ENCODE measurements at regions not wholly inside any gene's neighbourhood (a gene's known extent, or its start where the extent isn't known, plus 50 kb on each side); places are given as distances from the start of the nearest gene placed in this dataset.

DNA sequence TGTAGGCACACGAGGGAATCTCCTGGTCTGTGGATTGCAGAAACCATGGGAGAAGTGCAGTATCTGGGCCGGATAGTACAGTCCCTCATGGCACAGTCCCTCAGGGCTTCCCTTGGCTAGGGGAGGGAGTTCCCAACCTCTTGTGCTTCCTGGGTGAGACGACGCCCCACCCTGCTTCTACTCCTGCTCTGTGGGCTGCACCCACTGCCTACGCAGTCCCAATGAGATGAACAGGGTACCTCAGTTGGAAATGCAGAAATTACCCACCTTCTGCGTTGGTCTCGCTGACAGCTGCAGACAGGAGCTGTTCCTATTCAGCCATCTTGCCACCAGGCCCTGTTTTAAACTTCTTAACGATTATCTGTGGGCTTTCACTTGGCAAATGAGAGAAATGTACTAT lies 157.2 kb upstream of the CARD18 start:
- intact Hi-C loops (cut with micrococcal nuclease), result no loop called here
- Histone ChIP-seq H3K9me3 (ENCODE audit: control insufficient read depth in 1 of 2, insufficient read depth in 1 of 2, low read depth in 1 of 2, low read length in 2 of 2) (no peaks in the 10 kb centered on the region), H3K9ac (ENCODE audit: low read length) (no peak overlapping the region), H3K27me3 (ENCODE audit: insufficient read depth, low read length) (no peaks in the 10 kb centered on the region), H3K79me2 (ENCODE audit: insufficient read depth, low read length) (no peaks in the 10 kb centered on the region), H2AFZ (ENCODE audit: low read depth, low read length, poor library complexity, severe bottlenecking) (peak overlapping the region; percentile 79), H3K27ac (ENCODE audit: low read depth, low read length) (no peak overlapping the region), H4K20me1 (ENCODE audit: insufficient read depth) (no peaks in the 10 kb centered on the region), H3K4me2 (ENCODE audit: low read length) (no peak overlapping the region), H3K36me3 (ENCODE audit: control insufficient read depth in 1 of 2, insufficient read depth in 2 of 2, low read length in 2 of 2) (no peaks in the 10 kb centered on the region), H3K4me3 (replicated peaks in 1 of 2; ENCODE audit: low read depth in 1 of 2, low read length in 2 of 2) (no peak overlapping the region), H3K9me2 (ENCODE audit: insufficient read depth) (no peaks in the 10 kb centered on the region), H3K4me1 (ENCODE audit: control insufficient read depth in 1 of 2, insufficient read depth in 2 of 2, low read length in 2 of 2) (peaks cover 0 to 23% of the 10 kb centered on the region in 2 experiments; a peak in 2 of 4 replicates)
- CTCF ChIA-PET, result no interaction called here
- RAD21 ChIA-PET (ENCODE audit: low non-redundant PET in 1 of 2, low total read pairs in 2 of 2, uncharacterized antibody in 2 of 2, unreplicated experiment in 2 of 2), result no interaction called here
- no peak for ATAC-seq
- BruUV-seq (replicated peaks), result no TSS peak
- TF ChIP-seq, protein P1, sequence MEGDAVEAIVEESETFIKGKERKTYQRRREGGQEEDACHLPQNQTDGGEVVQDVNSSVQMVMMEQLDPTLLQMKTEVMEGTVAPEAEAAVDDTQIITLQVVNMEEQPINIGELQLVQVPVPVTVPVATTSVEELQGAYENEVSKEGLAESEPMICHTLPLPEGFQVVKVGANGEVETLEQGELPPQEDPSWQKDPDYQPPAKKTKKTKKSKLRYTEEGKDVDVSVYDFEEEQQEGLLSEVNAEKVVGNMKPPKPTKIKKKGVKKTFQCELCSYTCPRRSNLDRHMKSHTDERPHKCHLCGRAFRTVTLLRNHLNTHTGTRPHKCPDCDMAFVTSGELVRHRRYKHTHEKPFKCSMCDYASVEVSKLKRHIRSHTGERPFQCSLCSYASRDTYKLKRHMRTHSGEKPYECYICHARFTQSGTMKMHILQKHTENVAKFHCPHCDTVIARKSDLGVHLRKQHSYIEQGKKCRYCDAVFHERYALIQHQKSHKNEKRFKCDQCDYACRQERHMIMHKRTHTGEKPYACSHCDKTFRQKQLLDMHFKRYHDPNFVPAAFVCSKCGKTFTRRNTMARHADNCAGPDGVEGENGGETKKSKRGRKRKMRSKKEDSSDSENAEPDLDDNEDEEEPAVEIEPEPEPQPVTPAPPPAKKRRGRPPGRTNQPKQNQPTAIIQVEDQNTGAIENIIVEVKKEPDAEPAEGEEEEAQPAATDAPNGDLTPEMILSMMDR (IDR thresholded peaks at IDR 0.05 in 2 of 3, conservative IDR thresholded peaks at IDR 0.05 in 1 of 3; ENCODE audit: borderline replicate concordance in 1 of 3, insufficient read depth in 1 of 3, low read depth in 2 of 3, low read length in 2 of 3), result no peak
- TF ChIP-seq POLR2AphosphoS5 (IDR thresholded peaks at IDR 0.05; ENCODE audit: low read depth, low read length) (no peak), YY1 (IDR thresholded peaks at IDR 0.05; ENCODE audit: extremely low read depth, insufficient replicate concordance, low read depth, low read length) (no peak), CBX3 (IDR thresholded peaks at IDR 0.05; ENCODE audit: low read depth) (no peak), EZH2 (IDR thresholded peaks at IDR 0.05) (no peak), SP1 (IDR thresholded peaks at IDR 0.05; ENCODE audit: low read depth) (no peak), POLR2A (IDR thresholded peaks at IDR 0.05; ENCODE audit: borderline replicate concordance, extremely low read depth, insufficient read depth, insufficient read length) (no peak), FOSL1 (IDR thresholded peaks at IDR 0.05; ENCODE audit: low read depth) (no peak), ZFX (IDR thresholded peaks at IDR 0.05) (no peak), JUND (IDR thresholded peaks at IDR 0.05) (no peak), EZH2phosphoT487 (IDR thresholded peaks at IDR 0.05; ENCODE audit: borderline replicate concordance) (no peak)
- TF ChIP-seq, protein P2, sequence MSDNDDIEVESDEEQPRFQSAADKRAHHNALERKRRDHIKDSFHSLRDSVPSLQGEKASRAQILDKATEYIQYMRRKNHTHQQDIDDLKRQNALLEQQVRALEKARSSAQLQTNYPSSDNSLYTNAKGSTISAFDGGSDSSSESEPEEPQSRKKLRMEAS (IDR thresholded peaks at IDR 0.05), result no peak
- TF ChIP-seq, protein P3, sequence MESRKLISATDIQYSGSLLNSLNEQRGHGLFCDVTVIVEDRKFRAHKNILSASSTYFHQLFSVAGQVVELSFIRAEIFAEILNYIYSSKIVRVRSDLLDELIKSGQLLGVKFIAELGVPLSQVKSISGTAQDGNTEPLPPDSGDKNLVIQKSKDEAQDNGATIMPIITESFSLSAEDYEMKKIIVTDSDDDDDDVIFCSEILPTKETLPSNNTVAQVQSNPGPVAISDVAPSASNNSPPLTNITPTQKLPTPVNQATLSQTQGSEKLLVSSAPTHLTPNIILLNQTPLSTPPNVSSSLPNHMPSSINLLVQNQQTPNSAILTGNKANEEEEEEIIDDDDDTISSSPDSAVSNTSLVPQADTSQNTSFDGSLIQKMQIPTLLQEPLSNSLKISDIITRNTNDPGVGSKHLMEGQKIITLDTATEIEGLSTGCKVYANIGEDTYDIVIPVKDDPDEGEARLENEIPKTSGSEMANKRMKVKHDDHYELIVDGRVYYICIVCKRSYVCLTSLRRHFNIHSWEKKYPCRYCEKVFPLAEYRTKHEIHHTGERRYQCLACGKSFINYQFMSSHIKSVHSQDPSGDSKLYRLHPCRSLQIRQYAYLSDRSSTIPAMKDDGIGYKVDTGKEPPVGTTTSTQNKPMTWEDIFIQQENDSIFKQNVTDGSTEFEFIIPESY (IDR thresholded peaks at IDR 0.05; ENCODE audit: extremely low read depth, insufficient replicate concordance, low read length), result no peak
- TF ChIP-seq, protein P4, sequence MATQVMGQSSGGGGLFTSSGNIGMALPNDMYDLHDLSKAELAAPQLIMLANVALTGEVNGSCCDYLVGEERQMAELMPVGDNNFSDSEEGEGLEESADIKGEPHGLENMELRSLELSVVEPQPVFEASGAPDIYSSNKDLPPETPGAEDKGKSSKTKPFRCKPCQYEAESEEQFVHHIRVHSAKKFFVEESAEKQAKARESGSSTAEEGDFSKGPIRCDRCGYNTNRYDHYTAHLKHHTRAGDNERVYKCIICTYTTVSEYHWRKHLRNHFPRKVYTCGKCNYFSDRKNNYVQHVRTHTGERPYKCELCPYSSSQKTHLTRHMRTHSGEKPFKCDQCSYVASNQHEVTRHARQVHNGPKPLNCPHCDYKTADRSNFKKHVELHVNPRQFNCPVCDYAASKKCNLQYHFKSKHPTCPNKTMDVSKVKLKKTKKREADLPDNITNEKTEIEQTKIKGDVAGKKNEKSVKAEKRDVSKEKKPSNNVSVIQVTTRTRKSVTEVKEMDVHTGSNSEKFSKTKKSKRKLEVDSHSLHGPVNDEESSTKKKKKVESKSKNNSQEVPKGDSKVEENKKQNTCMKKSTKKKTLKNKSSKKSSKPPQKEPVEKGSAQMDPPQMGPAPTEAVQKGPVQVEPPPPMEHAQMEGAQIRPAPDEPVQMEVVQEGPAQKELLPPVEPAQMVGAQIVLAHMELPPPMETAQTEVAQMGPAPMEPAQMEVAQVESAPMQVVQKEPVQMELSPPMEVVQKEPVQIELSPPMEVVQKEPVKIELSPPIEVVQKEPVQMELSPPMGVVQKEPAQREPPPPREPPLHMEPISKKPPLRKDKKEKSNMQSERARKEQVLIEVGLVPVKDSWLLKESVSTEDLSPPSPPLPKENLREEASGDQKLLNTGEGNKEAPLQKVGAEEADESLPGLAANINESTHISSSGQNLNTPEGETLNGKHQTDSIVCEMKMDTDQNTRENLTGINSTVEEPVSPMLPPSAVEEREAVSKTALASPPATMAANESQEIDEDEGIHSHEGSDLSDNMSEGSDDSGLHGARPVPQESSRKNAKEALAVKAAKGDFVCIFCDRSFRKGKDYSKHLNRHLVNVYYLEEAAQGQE (IDR thresholded peaks at IDR 0.05; ENCODE audit: low read depth), result no peak
- TF ChIP-seq, protein P5, sequence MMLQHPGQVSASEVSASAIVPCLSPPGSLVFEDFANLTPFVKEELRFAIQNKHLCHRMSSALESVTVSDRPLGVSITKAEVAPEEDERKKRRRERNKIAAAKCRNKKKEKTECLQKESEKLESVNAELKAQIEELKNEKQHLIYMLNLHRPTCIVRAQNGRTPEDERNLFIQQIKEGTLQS (IDR thresholded peaks at IDR 0.05), result no peak
- no peak for DNase-seq (ENCODE audit: low read depth, low spot score)
- POLR2A ChIA-PET, result no interaction called here

Measured in HCT116 (cell line).